HL-60 (cell line): ENCODE measurements at regions not wholly inside any gene's neighbourhood (a gene's known extent, or its start where the extent isn't known, plus 50 kb on each side); places are given as distances from the start of the nearest gene placed in this dataset.

ENCODE experiments used
- DNase-seq, 2 experiments: peaks; one replicate each; pipeline ENCODE4 v3.0.0-alpha.2; 2010 to 2020; ENCODE audit warnings: low read depth in 1 of 2, low spot score in 1 of 2
- H3K27ac ChIP-seq: fragments of 250-450 bp; sonication (Bioruptor Pico); replicated peaks from 2 replicates; pipeline ENCODE4 v1.5.1; 2020; ENCODE audit warnings: mild to moderate bottlenecking, moderate library complexity
- H3K27me3 ChIP-seq: fragments of 250-450 bp; sonication (Bioruptor Pico); 2 replicates; pipeline ENCODE4 v1.5.1; 2021; ENCODE audit warnings: mild to moderate bottlenecking, moderate library complexity; ENCODE audit not compliant: insufficient read depth, poor library complexity, severe bottlenecking
- H3K4me3 ChIP-seq: replicated peaks from 2 replicates; pipeline ENCODE4 v1.5.1; 2011; ENCODE audit warnings: mild to moderate bottlenecking, control low read depth, low read length; ENCODE audit not compliant: insufficient read depth
- GABPA ChIP-seq: IDR thresholded peaks from 2 replicates; pipeline ENCODE4 v1.6.1; 2012; ENCODE audit warnings: low read depth
- POLR2AphosphoS5 ChIP-seq: IDR thresholded peaks from 2 replicates; pipeline ENCODE4 v1.6.1; 2012; ENCODE audit warnings: low read depth
- SPI1 ChIP-seq: IDR thresholded peaks from 2 replicates; pipeline ENCODE4 v1.6.1; 2012; ENCODE audit warnings: low read depth, mild to moderate bottlenecking, borderline replicate concordance
- TF ChIP-seq, protein P1 (sequence below): IDR thresholded peaks from one replicate; pipeline ENCODE4 v1.5.1; 2011; ENCODE audit warnings: low read length, control low read depth, inconsistent platforms; ENCODE audit not compliant: insufficient read depth
- TF ChIP-seq, protein P2 (sequence below): IDR thresholded peaks from 2 replicates; pipeline ENCODE4 v1.6.1; 2012; ENCODE audit warnings: low read depth; ENCODE audit not compliant: insufficient replicate concordance

DNA sequence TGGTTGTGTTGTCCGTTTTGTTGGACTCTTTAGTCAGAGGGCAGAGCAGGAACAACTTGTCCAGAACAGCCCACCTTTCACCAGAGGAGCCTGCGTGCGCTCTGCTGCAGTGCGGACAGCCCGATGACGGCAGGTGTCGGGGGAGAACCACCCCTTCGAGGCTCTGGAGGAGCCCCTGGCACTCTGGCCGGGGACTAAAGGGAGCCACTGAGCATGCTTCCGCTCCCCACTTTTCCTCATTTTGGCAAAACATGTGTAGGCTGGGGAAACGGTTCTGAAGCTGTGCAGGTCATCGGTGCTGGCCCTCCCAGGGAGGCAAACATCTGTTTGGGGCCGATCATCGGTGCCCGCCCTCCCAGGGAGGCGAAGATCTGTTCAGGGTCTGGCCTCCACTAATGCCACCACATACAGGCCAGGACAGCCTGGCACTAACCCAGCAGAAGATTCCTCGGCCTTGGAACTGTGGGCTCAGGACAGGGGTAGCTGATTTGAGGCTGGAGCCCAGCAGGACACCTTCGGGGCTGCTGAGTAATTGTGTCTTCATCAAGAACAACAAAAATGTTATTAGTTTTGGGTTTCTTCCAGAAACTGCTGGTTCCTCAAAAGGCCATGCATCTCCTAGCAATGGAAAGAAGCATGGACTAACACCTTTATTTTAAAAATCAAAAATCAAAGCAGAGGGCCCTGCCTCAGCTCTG, 124.4 kb upstream of the TCERG1L start:
- DNase-seq: no peak
- no peaks in the 10 kb centered on the region for H3K27me3 ChIP-seq
- H3K4me3 ChIP-seq: no peak overlapping the region
- H3K27ac ChIP-seq: no peak overlapping the region
- no peak for TF ChIP-seq POLR2AphosphoS5
- TF ChIP-seq GABPA: no peak
- no peak for TF ChIP-seq SPI1
- TF ChIP-seq, protein P1, sequence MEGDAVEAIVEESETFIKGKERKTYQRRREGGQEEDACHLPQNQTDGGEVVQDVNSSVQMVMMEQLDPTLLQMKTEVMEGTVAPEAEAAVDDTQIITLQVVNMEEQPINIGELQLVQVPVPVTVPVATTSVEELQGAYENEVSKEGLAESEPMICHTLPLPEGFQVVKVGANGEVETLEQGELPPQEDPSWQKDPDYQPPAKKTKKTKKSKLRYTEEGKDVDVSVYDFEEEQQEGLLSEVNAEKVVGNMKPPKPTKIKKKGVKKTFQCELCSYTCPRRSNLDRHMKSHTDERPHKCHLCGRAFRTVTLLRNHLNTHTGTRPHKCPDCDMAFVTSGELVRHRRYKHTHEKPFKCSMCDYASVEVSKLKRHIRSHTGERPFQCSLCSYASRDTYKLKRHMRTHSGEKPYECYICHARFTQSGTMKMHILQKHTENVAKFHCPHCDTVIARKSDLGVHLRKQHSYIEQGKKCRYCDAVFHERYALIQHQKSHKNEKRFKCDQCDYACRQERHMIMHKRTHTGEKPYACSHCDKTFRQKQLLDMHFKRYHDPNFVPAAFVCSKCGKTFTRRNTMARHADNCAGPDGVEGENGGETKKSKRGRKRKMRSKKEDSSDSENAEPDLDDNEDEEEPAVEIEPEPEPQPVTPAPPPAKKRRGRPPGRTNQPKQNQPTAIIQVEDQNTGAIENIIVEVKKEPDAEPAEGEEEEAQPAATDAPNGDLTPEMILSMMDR: no peak
- TF ChIP-seq, protein P2, sequence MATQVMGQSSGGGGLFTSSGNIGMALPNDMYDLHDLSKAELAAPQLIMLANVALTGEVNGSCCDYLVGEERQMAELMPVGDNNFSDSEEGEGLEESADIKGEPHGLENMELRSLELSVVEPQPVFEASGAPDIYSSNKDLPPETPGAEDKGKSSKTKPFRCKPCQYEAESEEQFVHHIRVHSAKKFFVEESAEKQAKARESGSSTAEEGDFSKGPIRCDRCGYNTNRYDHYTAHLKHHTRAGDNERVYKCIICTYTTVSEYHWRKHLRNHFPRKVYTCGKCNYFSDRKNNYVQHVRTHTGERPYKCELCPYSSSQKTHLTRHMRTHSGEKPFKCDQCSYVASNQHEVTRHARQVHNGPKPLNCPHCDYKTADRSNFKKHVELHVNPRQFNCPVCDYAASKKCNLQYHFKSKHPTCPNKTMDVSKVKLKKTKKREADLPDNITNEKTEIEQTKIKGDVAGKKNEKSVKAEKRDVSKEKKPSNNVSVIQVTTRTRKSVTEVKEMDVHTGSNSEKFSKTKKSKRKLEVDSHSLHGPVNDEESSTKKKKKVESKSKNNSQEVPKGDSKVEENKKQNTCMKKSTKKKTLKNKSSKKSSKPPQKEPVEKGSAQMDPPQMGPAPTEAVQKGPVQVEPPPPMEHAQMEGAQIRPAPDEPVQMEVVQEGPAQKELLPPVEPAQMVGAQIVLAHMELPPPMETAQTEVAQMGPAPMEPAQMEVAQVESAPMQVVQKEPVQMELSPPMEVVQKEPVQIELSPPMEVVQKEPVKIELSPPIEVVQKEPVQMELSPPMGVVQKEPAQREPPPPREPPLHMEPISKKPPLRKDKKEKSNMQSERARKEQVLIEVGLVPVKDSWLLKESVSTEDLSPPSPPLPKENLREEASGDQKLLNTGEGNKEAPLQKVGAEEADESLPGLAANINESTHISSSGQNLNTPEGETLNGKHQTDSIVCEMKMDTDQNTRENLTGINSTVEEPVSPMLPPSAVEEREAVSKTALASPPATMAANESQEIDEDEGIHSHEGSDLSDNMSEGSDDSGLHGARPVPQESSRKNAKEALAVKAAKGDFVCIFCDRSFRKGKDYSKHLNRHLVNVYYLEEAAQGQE: no peak

DNA sequence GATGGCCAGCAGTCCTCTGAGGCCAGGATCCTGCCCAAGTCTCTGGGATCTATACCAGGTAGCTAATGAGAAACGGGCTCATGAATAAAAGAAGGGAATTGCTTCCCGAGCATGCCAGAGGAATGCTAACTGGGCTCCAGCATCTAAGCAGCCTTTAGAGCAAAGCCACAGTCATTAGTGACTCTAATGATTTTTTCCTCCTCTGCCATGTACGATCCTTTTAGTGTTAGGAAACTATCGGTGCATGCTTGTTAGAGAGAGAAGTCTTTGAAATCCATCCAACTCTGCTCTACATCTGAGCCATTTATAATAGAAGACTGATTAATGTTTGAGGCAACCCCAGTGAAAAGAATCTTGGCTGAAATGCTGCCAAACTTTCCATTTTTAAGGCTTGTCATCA, 124.9 kb upstream of the TCERG1L start:
- Histone ChIP-seq H3K27me3 (no peaks in the 10 kb centered on the region), H3K27ac (no peak overlapping the region), H3K4me3 (no peak overlapping the region)
- TF ChIP-seq GABPA (no peak), SPI1 (no peak), POLR2AphosphoS5 (no peak)
- TF ChIP-seq, protein P2: no peak
- TF ChIP-seq, protein P1: no peak
- DNase-seq: no peak

DNA sequence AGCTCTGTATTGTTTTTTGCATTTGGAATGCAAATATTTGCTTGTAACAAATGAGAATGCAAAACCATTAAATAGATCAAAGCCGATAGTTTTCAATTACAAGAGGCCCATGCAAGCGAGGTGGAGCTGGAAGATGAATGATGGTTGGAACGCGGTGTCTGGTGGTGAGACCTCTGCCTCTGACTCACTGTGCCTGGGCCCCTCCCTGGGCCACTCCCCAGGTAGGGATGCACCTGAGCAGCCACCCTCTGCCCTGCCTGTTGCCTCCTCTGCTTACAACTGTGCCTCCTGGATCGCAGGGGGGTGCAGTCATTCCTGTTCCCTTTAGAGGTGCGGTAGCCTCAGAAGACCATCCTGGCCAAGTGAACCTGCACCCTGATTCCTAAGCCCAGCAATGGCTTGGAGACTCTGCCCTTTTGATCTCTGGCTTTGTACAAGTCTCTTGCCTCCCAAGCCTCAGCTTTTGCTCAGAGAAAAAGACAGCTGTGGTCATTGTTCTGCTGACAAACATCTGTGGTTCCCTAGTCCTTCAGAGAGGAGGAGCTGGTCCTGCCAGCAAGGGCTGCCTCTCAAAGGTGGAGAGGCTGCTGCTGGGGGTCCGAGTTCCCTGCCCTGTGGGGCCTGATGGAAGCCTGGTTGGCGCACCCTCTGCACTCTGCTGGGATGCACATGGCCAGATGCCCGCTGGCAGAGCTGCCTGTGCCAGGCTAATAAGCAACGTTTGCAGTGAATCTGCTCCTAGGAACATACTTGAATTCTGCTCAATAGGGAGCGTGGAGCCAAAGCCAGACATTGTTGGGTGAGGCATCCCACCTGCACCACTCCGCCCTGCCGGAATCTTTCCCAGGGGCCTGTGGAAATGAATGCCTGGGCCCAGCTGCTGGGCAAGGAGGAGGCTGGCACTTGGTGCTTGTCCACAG, 126.3 kb upstream of the TCERG1L start:
- Histone ChIP-seq H3K4me3 (no peak overlapping the region), H3K27ac (no peak overlapping the region)

More for the DNA sequence above, 126.3 kb upstream of the TCERG1L start:
- no peaks in the 10 kb centered on the region for H3K27me3 ChIP-seq
- TF ChIP-seq POLR2AphosphoS5 (no peak), GABPA (no peak), SPI1 (no peak)
- TF ChIP-seq, protein P2: no peak
- TF ChIP-seq, protein P1: no peak
- no peak for DNase-seq
